Neural progenitor cell (in vitro differentiated cells): ENCODE measurements at regions not wholly inside any gene's neighbourhood (a gene's known extent, or its start where the extent isn't known, plus 50 kb on each side); places are given as distances from the start of the nearest gene placed in this dataset.

Experiments used
- DNase-seq: peaks from one replicate; pipeline ENCODE4 v3.0.0-alpha.2; 2016; ENCODE audit warnings: low spot score
- H2AFZ ChIP-seq: fragments of 200-600 bp; sonication (generic); replicated peaks from 2 replicates; pipeline ENCODE4 v1.6.1; 2016; ENCODE audit warnings: antibody characterized with exemption
- H3F3A ChIP-seq: fragments of 200-600 bp; sonication (generic); 2 replicates; pipeline ENCODE4 v1.6.1; 2016; ENCODE audit warnings: antibody characterized with exemption, low read depth
- H3K27ac ChIP-seq: fragments of 200-600 bp; sonication (generic); 2 replicates; pipeline ENCODE4 v1.5.1; 2016; ENCODE audit warnings: mild to moderate bottlenecking
- H3K27me3 ChIP-seq: fragments of 200-600 bp; sonication (generic); 2 replicates; pipeline ENCODE4 v1.6.1; 2016; ENCODE audit warnings: mild to moderate bottlenecking, moderate library complexity
- H3K36me3 ChIP-seq: fragments of 200-600 bp; sonication (generic); 2 replicates; pipeline ENCODE4 v1.5.1; 2016
- H3K4me1 ChIP-seq: fragments of 200-600 bp; sonication (generic); 2 replicates; pipeline ENCODE4 v1.6.1; 2016; ENCODE audit warnings: mixed run types
- H3K4me2 ChIP-seq: fragments of 200-600 bp; sonication (generic); 2 replicates; pipeline ENCODE4 v1.6.1; 2016
- H3K4me3 ChIP-seq: fragments of 200-600 bp; sonication (generic); 2 replicates; pipeline ENCODE4 v1.5.1; 2016
- H3K79me2 ChIP-seq: fragments of 200-600 bp; sonication (generic); 2 replicates; pipeline ENCODE4 v1.6.1; 2016; ENCODE audit warnings: low read depth
- H3K9ac ChIP-seq: fragments of 200-600 bp; sonication (generic); 2 replicates; pipeline ENCODE4 v1.6.1; 2016
- H3K9me3 ChIP-seq: fragments of 200-600 bp; sonication (generic); 2 replicates; pipeline ENCODE4 v1.5.1; 2016; ENCODE audit warnings: low read depth
- H4K20me1 ChIP-seq: fragments of 200-600 bp; sonication (generic); 2 replicates; pipeline ENCODE4 v1.6.1; 2016; ENCODE audit warnings: low read depth
- H3K27ac Mint-ChIP-seq: 3 replicates; pipeline ENCODE4 v1.8.0; 2021; ENCODE audit warnings: mixed read lengths
- H3K27me3 Mint-ChIP-seq: 2 replicates; pipeline ENCODE4 v1.8.0; 2022; ENCODE audit warnings: low read depth, mild to moderate bottlenecking, inconsistent platforms, moderate library complexity, mixed read lengths; ENCODE audit not compliant: insufficient read depth
- H3K36me3 Mint-ChIP-seq: 3 replicates; pipeline ENCODE4 v1.8.0; 2021; ENCODE audit warnings: mixed read lengths
- H3K4me1 Mint-ChIP-seq: 3 replicates; pipeline ENCODE4 v1.8.0; 2021; ENCODE audit warnings: mixed read lengths
- H3K4me3 Mint-ChIP-seq: 3 replicates; pipeline ENCODE4 v1.8.0; 2021; ENCODE audit warnings: mild to moderate bottlenecking, moderate library complexity, mixed read lengths
- H3K9me3 Mint-ChIP-seq: 3 replicates; pipeline ENCODE4 v1.8.0; 2020; ENCODE audit warnings: mixed read lengths
- EZH2 ChIP-seq: fragments of 200-600 bp; sonication (generic); IDR thresholded peaks from 2 replicates; pipeline ENCODE4 v1.6.1; 2017; ENCODE audit warnings: antibody characterized with exemption, mild to moderate bottlenecking, moderate library complexity
- EZH2phosphoT487 ChIP-seq: fragments of 200-600 bp; sonication (generic); IDR thresholded peaks from 2 replicates; pipeline ENCODE4 v1.6.1; 2017; ENCODE audit warnings: antibody characterized with exemption
- TF ChIP-seq, protein P1 (sequence below): fragments of 200-600 bp; sonication (generic); IDR thresholded peaks from 2 replicates; pipeline ENCODE4 v1.5.1; 2017; ENCODE audit warnings: antibody characterized with exemption, mild to moderate bottlenecking

- Histone ChIP-seq H3K79me2 (no peaks in the 10 kb centered on the region), H2AFZ (no peak overlapping the region), H3K9ac (no peak overlapping the region), H3K27ac (no peak overlapping the region), H3F3A (no peaks in the 10 kb centered on the region), H3K36me3 (no peaks in the 10 kb centered on the region), H3K4me2 (no peak overlapping the region), H4K20me1 (no peaks in the 10 kb centered on the region), H3K4me1 (no peaks in the 10 kb centered on the region), H3K4me3 (no peak overlapping the region), H3K27me3 (no peaks in the 10 kb centered on the region), H3K9me3 (no peaks in the 10 kb centered on the region)
- Mint-ChIP-seq H3K4me1 (no peaks in the 10 kb centered on the region), H3K9me3 (peaks cover 2% of the 10 kb centered on the region), H3K27me3 (no peaks in the 10 kb centered on the region), H3K36me3 (no peaks in the 10 kb centered on the region), H3K4me3 (no peak overlapping the region), H3K27ac (no peak overlapping the region)
- DNase-seq: no peak
- TF ChIP-seq, protein P1, sequence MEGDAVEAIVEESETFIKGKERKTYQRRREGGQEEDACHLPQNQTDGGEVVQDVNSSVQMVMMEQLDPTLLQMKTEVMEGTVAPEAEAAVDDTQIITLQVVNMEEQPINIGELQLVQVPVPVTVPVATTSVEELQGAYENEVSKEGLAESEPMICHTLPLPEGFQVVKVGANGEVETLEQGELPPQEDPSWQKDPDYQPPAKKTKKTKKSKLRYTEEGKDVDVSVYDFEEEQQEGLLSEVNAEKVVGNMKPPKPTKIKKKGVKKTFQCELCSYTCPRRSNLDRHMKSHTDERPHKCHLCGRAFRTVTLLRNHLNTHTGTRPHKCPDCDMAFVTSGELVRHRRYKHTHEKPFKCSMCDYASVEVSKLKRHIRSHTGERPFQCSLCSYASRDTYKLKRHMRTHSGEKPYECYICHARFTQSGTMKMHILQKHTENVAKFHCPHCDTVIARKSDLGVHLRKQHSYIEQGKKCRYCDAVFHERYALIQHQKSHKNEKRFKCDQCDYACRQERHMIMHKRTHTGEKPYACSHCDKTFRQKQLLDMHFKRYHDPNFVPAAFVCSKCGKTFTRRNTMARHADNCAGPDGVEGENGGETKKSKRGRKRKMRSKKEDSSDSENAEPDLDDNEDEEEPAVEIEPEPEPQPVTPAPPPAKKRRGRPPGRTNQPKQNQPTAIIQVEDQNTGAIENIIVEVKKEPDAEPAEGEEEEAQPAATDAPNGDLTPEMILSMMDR: no peak
- TF ChIP-seq EZH2phosphoT487 (no peak), EZH2 (no peak)
Measured at GRCh38 chr12:65634061-65634460, 190.2 kb upstream of the HMGA2 start.

GRCh38 chr12:65634626-65635331 lies 189.5 kb upstream of the HMGA2 start:
- Histone ChIP-seq H3K27me3 (no peaks in the 10 kb centered on the region), H3F3A (no peaks in the 10 kb centered on the region), H3K36me3 (no peaks in the 10 kb centered on the region), H3K4me1 (no peaks in the 10 kb centered on the region), H3K4me3 (no peak overlapping the region), H2AFZ (no peak overlapping the region), H3K27ac (no peak overlapping the region), H4K20me1 (no peaks in the 10 kb centered on the region), H3K9me3 (no peaks in the 10 kb centered on the region), H3K9ac (no peak overlapping the region), H3K4me2 (no peak overlapping the region), H3K79me2 (no peaks in the 10 kb centered on the region)
- H3K9me3 Mint-ChIP-seq: peaks cover 2% of the 10 kb centered on the region
- TF ChIP-seq, protein P1: no peak
- no peak for TF ChIP-seq EZH2phosphoT487
- no peak for TF ChIP-seq EZH2
- no peak overlapping the region for H3K4me3 Mint-ChIP-seq
- H3K4me1 Mint-ChIP-seq: no peaks in the 10 kb centered on the region
- H3K36me3 Mint-ChIP-seq: no peaks in the 10 kb centered on the region
- H3K27me3 Mint-ChIP-seq: no peaks in the 10 kb centered on the region
- no peak for DNase-seq
- H3K27ac Mint-ChIP-seq: no peak overlapping the region

GRCh38 chr12:65636436-65636835 lies 187.8 kb upstream of the HMGA2 start:
- Mint-ChIP-seq H3K4me3 (no peak overlapping the region), H3K36me3 (no peaks in the 10 kb centered on the region)
- no peaks in the 10 kb centered on the region for H3K9me3 ChIP-seq

More at GRCh38 chr12:65636436-65636835, 187.8 kb upstream of the HMGA2 start:
- Mint-ChIP-seq H3K9me3 (peaks cover 2% of the 10 kb centered on the region), H3K27ac (no peak overlapping the region), H3K4me1 (peaks cover 6% of the 10 kb centered on the region), H3K27me3 (peaks cover under 1% of the 10 kb centered on the region)
- no peak for TF ChIP-seq EZH2
- no peak for TF ChIP-seq EZH2phosphoT487
- TF ChIP-seq, protein P1: no peak
- Histone ChIP-seq H2AFZ (no peak overlapping the region), H3K4me2 (no peak overlapping the region), H3K79me2 (no peaks in the 10 kb centered on the region), H4K20me1 (no peaks in the 10 kb centered on the region), H3K9ac (no peak overlapping the region), H3K4me1 (no peaks in the 10 kb centered on the region), H3K4me3 (no peak overlapping the region), H3K36me3 (no peaks in the 10 kb centered on the region), H3K27ac (no peak overlapping the region), H3F3A (no peaks in the 10 kb centered on the region), H3K27me3 (no peaks in the 10 kb centered on the region)
- no peak for DNase-seq
